ENCODE measurements at regions not wholly inside any gene's neighbourhood (a gene's known extent, or its start where the extent isn't known, plus 50 kb on each side); places are given as distances from the start of the nearest gene placed in this dataset.
"Not testable (repeated sequence)": the region's sequence is repeated elsewhere in the genome, so short reads cannot be mapped to it uniquely, and the experiment has no call there.

DNA sequence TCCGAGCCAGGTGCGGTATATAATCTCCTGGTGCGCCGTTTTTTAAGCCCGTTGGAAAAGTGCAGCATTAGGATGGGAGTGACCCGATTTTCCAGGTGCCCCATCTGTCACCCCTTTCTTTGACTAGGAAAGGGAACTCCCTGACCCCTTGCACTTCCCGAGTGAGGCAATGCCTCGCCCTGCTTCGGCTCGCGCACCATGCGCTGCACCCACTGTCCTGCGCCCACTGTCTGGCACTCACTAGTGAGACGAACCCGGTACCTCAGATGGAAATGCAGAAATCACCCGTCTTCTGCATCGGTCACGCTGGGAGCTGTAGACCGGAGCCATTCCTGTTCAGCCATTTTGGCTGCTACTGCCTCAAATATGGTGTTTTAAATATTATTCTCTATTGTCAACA, 198.0 kb downstream of the MEIS1 start:
- not testable (repeated sequence) for H3K27me3 ChIP-seq (ENCODE audit: control insufficient read depth, insufficient read depth, low read length); H3K4me1 ChIP-seq (ENCODE audit: control insufficient read depth, insufficient read depth, low read length); H3K27ac ChIP-seq (ENCODE audit: low read depth, low read length); H3K36me3 ChIP-seq (ENCODE audit: control insufficient read depth, insufficient read depth, low read length); H3K9ac ChIP-seq (ENCODE audit: low read depth, low read length); H3K4me3 ChIP-seq (ENCODE audit: low read depth, low read length)
- peaks cover 14% of the 10 kb centered on the region for H3K9me3 ChIP-seq (ENCODE audit: control insufficient read depth, insufficient read depth, low read length)

DNA sequence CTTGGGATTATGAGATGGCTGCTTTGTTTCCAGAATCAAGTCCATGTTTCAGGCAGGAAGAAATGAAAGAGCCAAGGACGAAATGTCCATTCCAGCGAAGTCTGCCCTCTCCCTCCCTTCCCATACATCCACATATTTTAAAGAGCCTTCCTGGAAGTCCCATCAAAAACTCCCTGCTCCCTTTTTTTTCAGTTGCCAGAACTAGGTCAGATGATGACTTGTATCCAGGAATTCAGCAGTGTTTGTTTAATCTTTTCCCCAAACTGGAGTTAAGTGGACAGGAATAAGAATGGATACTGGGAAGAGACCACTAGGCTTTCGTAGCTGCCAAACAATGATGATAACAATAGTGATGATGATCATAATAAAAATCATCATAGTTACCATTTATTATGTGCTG, 198.7 kb downstream of the MEIS1 start:
- H3K9ac ChIP-seq (ENCODE audit: low read depth, low read length): no peak overlapping the region
- no peak overlapping the region for H3K27ac ChIP-seq (ENCODE audit: low read depth, low read length)
- no peaks in the 10 kb centered on the region for H3K36me3 ChIP-seq (ENCODE audit: control insufficient read depth, insufficient read depth, low read length)
- peaks cover 14% of the 10 kb centered on the region for H3K9me3 ChIP-seq (ENCODE audit: control insufficient read depth, insufficient read depth, low read length)
- no peaks in the 10 kb centered on the region for H3K4me1 ChIP-seq (ENCODE audit: control insufficient read depth, insufficient read depth, low read length)
- no peaks in the 10 kb centered on the region for H3K27me3 ChIP-seq (ENCODE audit: control insufficient read depth, insufficient read depth, low read length)
- no peak overlapping the region for H3K4me3 ChIP-seq (ENCODE audit: low read depth, low read length)

DNA sequence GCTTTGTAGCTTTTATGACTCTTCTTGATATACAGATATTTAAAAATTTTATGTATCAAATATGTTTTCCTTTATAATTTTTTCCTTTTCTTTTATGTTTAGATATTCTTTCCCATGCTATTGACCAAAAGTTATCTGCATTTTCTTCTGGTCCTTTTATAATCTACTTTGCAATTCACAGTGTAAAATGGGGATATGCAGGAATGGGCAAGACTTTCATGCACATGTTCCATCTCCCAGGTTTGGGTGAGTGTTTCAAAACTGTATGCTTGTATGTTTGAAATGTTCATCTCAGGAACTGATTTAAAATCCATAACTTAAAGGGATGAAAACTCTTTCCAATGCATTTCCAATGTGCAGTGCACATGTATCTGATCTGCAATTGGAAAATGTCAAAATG, 199.9 kb downstream of the MEIS1 start:
- Histone ChIP-seq H3K27ac (ENCODE audit: low read depth, low read length) (no peak overlapping the region), H3K36me3 (ENCODE audit: control insufficient read depth, insufficient read depth, low read length) (no peaks in the 10 kb centered on the region), H3K27me3 (ENCODE audit: control insufficient read depth, insufficient read depth, low read length) (no peaks in the 10 kb centered on the region), H3K9ac (ENCODE audit: low read depth, low read length) (no peak overlapping the region), H3K4me3 (ENCODE audit: low read depth, low read length) (no peak overlapping the region), H3K9me3 (ENCODE audit: control insufficient read depth, insufficient read depth, low read length) (peaks cover 14% of the 10 kb centered on the region), H3K4me1 (ENCODE audit: control insufficient read depth, insufficient read depth, low read length) (no peaks in the 10 kb centered on the region)

DNA sequence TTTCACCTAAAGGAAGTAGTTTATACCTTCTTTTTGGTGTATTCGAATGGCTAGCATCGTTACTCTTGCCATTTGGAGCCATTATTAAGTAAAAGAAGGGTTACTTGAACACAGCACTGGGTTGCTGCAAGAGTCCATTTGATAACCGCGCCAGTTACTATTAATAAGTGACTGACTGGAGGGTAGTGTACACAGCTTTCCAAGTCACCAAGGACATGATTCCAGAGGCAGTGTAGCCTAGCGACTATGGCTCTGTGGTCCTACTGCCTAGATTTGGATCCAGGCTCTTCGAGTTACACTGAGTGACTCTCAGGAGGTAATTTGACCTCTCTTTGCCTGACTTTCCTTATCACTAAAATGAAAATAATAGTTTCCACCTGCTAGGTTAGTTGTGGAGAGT, 206.8 kb downstream of the MEIS1 start:
- no peaks in the 10 kb centered on the region for H3K4me1 ChIP-seq (ENCODE audit: control insufficient read depth, insufficient read depth, low read length)
- H3K4me3 ChIP-seq (ENCODE audit: low read depth, low read length): no peak overlapping the region

DNA sequence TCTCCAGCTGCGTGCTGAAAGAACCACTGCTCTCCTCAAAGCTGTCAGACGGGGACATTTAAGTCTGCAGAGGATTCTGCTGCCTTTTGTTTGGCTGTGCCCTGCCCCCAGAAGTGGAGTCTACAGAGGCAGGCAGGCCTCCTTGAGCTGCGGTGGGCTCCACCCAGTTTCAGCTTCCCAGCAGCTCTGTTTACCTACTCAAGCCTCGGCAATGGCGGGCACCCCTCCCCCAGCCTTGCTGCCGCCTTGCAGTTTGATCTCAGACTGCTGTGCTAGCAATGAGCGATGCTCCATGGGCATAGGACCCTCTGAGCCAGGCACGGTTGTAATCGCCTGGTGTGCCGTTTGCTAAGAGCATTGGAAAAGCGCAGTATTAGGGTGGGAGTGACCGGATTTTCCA, 213.2 kb downstream of the MEIS1 start:
- H3K27me3 ChIP-seq (ENCODE audit: control insufficient read depth, insufficient read depth, low read length); H3K36me3 ChIP-seq (ENCODE audit: control insufficient read depth, insufficient read depth, low read length); H3K27ac ChIP-seq (ENCODE audit: low read depth, low read length); H3K4me3 ChIP-seq (ENCODE audit: low read depth, low read length); H3K9me3 ChIP-seq (ENCODE audit: control insufficient read depth, insufficient read depth, low read length); H3K4me1 ChIP-seq (ENCODE audit: control insufficient read depth, insufficient read depth, low read length); H3K9ac ChIP-seq (ENCODE audit: low read depth, low read length): not testable (repeated sequence)

More for the DNA sequence above, 206.8 kb downstream of the MEIS1 start:
- H3K9me3 ChIP-seq (ENCODE audit: control insufficient read depth, insufficient read depth, low read length): no peaks in the 10 kb centered on the region
- H3K27ac ChIP-seq (ENCODE audit: low read depth, low read length): no peak overlapping the region
- no peaks in the 10 kb centered on the region for H3K36me3 ChIP-seq (ENCODE audit: control insufficient read depth, insufficient read depth, low read length)
- H3K27me3 ChIP-seq (ENCODE audit: control insufficient read depth, insufficient read depth, low read length): no peaks in the 10 kb centered on the region
- no peak overlapping the region for H3K9ac ChIP-seq (ENCODE audit: low read depth, low read length)

DNA sequence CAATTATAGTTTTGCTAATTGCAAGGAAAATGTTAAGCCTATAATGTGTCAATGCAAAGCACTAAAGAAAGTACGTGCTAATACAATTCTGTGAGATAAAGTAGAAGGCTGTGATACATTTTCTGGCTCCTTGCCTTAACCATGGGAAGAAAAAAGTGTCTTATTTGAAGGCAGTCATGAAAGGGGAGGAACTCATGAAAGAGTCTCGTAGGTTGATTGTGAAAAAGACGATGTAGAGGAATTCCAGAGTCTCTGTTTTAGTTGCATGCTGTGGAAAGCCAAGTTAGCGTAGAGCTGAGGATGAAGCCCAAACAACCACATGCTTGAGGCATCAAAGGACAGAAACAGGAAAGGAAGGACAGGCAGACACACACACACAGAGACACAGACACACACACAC, 214.1 kb downstream of the MEIS1 start:
- Histone ChIP-seq H3K9me3 (ENCODE audit: control insufficient read depth, insufficient read depth, low read length) (peaks cover 3% of the 10 kb centered on the region; the same call in 1 of the 2 replicates), H3K27ac (ENCODE audit: low read depth, low read length) (no peak overlapping the region), H3K36me3 (ENCODE audit: control insufficient read depth, insufficient read depth, low read length) (no peaks in the 10 kb centered on the region), H3K4me1 (ENCODE audit: control insufficient read depth, insufficient read depth, low read length) (no peaks in the 10 kb centered on the region), H3K4me3 (ENCODE audit: low read depth, low read length) (no peak overlapping the region), H3K9ac (ENCODE audit: low read depth, low read length) (no peak overlapping the region), H3K27me3 (ENCODE audit: control insufficient read depth, insufficient read depth, low read length) (no peaks in the 10 kb centered on the region)

DNA sequence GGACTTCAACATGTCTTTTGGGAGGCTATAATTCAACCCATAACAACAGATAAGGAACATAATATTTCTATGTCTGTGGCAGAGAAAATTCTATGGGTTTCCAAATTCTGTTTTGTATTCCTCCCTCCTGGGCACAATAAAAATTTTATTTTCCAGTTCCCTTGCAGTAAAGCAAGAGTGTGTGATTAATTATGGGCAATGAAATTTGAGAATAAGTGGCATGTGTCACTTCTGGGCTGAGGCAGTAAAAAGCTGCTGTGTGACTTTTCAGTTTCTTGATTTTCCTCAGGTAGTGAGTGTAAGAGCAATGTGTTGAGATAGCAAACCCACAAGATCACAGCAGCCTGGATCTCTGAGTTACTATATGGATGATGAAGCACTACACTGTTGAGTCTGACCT, 216.4 kb downstream of the MEIS1 start:
- H3K9ac ChIP-seq (ENCODE audit: low read depth, low read length): no peak overlapping the region
- H3K27ac ChIP-seq (ENCODE audit: low read depth, low read length): no peak overlapping the region
- H3K4me3 ChIP-seq (ENCODE audit: low read depth, low read length): no peak overlapping the region
- no peaks in the 10 kb centered on the region for H3K4me1 ChIP-seq (ENCODE audit: control insufficient read depth, insufficient read depth, low read length)
- no peaks in the 10 kb centered on the region for H3K36me3 ChIP-seq (ENCODE audit: control insufficient read depth, insufficient read depth, low read length)
- peaks cover 3% of the 10 kb centered on the region; the same call in 1 of the 2 replicates for H3K9me3 ChIP-seq (ENCODE audit: control insufficient read depth, insufficient read depth, low read length)
- H3K27me3 ChIP-seq (ENCODE audit: control insufficient read depth, insufficient read depth, low read length): no peaks in the 10 kb centered on the region

DNA sequence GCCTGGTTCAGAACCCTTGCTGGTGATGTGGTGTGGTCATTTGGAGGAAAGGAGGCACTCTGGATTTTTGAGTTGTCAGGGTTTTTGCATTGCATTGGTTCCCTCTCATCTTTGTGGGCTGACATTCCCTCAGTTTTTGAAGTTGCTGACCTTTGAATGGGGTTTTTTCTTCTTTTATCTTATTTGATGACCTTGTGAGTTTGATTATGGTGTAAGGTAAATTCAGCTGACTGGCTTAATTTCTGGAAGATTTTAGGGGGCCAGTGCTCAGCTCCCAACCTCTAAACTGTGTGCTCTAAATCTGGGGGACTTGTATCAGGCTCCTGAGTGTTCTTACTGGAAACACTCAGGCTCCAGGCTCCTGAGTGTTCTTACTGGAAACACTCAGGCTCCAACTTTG, 225.9 kb downstream of the MEIS1 start:
- no peaks in the 10 kb centered on the region for H3K4me1 ChIP-seq (ENCODE audit: control insufficient read depth, insufficient read depth, low read length)
- H3K4me3 ChIP-seq (ENCODE audit: low read depth, low read length): no peak overlapping the region
- H3K27ac ChIP-seq (ENCODE audit: low read depth, low read length): no peak overlapping the region
- H3K27me3 ChIP-seq (ENCODE audit: control insufficient read depth, insufficient read depth, low read length): no peaks in the 10 kb centered on the region
- no peaks in the 10 kb centered on the region for H3K36me3 ChIP-seq (ENCODE audit: control insufficient read depth, insufficient read depth, low read length)
- H3K9me3 ChIP-seq (ENCODE audit: control insufficient read depth, insufficient read depth, low read length): no peaks in the 10 kb centered on the region
- H3K9ac ChIP-seq (ENCODE audit: low read depth, low read length): no peak overlapping the region

DNA sequence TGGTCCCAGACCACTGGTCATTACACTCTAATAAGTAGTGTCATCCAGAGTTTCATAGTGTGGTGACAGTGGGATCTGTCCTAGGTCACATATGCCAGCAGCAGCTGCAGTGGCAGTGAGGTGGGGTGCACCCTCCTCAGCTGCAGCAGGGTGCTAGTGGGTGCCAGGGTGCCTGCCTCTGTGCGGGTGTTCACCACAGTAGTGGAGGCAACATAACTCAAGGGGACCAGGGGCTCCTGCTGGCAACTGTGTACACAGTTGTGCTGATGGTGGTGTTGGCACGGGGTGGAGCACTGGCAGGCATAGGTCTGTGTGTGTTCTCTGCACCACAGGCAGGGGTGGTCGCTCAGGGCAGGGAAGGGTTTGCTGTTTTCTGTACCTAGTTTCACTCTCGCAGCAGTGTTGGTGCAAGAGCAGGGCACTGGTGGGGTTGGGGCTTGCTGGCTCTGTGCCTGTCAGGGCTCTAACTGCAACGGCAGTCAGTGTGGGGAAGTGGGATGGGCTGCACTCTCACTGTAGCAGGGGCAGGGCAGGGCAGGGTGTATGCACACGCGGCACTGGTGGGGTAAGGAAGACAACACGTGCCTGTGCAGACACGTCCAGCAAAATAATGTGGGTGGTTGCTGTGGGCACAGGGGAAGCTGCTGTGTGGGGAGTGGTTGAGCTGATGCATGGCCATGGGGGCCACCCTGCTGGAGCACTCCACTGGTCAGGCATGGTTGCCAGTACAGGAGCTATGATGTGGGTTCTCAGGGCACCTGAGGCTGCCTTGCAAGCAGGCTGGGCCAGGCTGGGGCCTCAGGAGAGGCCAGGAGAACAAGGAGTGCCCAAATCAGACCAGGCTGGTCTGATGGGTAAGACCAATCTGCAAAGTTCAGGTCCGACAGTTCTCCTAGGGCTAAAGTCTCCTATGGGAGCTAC, 226.6 kb downstream of the MEIS1 start:
- Histone ChIP-seq H3K9me3 (ENCODE audit: control insufficient read depth, insufficient read depth, low read length) (no peaks in the 10 kb centered on the region), H3K4me3 (ENCODE audit: low read depth, low read length) (no peak overlapping the region), H3K4me1 (ENCODE audit: control insufficient read depth, insufficient read depth, low read length) (no peaks in the 10 kb centered on the region), H3K9ac (ENCODE audit: low read depth, low read length) (no peak overlapping the region), H3K27ac (ENCODE audit: low read depth, low read length) (no peak overlapping the region), H3K36me3 (ENCODE audit: control insufficient read depth, insufficient read depth, low read length) (no peaks in the 10 kb centered on the region), H3K27me3 (ENCODE audit: control insufficient read depth, insufficient read depth, low read length) (no peaks in the 10 kb centered on the region)

DNA sequence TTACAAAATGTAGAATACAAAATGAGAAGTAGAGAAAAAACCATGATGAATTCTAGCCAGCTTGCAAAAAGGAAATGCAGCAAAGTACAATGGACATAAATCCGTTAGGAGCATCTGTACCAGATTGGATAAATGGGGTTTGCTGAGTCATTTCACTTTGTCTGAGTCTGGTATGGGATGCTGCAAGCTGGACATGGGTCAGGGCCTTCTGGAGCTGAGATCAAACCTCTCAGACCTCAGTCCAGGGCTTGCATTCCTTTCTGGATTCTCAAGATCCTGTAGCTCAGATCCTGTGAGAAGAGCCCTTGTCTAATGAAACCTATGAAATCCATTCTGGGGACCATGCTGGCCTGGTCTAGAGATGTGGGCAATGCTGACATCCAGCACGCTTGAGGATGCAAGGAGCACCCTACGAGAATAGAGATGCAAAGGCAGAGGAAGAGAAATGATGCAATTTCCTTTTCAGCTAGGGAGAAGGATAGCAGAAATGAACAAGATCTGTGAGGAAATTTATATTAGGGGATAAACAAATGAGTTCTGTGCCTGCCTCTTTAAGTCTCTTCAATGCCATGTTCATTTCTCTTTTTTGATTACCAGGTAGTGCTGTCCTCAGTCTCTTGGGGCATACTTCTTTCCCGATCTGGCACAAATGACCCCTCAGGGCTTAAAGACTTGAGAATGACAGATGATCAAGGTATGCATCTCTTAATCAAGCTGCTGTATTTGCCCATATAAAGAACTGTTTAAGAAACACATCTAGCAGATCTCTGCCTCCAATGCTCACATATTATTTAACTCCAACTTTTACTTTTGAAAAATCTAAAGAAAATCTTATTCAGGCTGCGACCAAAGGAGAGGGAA, 230.4 kb downstream of the MEIS1 start:
- H3K27me3 ChIP-seq (ENCODE audit: control insufficient read depth, insufficient read depth, low read length): no peaks in the 10 kb centered on the region
- no peak overlapping the region for H3K27ac ChIP-seq (ENCODE audit: low read depth, low read length)
- peaks cover 12% of the 10 kb centered on the region for H3K4me1 ChIP-seq (ENCODE audit: control insufficient read depth, insufficient read depth, low read length)
- no peak overlapping the region for H3K4me3 ChIP-seq (ENCODE audit: low read depth, low read length)
- no peaks in the 10 kb centered on the region for H3K9me3 ChIP-seq (ENCODE audit: control insufficient read depth, insufficient read depth, low read length)
- H3K9ac ChIP-seq (ENCODE audit: low read depth, low read length): no peak overlapping the region
- no peaks in the 10 kb centered on the region for H3K36me3 ChIP-seq (ENCODE audit: control insufficient read depth, insufficient read depth, low read length)

DNA sequence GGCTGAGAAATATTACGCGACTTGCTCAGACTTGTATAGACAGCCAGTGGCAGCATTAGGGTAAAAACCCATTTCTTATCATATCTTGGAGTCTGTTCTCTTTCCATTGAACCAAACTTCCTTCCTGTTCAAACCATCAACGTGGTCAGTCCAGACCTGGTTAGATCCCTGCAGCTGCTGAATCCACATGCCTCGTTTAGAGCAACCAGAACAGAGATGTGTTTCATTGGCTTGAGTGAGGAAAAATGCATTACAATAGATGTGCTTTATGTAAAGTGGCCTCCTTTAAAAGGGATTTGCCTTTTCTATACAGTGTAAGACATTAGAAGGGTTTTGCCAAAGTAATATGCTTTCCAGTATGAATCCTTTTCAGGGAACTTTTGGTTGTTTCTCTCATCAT, 232.4 kb downstream of the MEIS1 start:
- no peaks in the 10 kb centered on the region for H3K36me3 ChIP-seq (ENCODE audit: control insufficient read depth, insufficient read depth, low read length)
- H3K9me3 ChIP-seq (ENCODE audit: control insufficient read depth, insufficient read depth, low read length): no peaks in the 10 kb centered on the region
- H3K9ac ChIP-seq (ENCODE audit: low read depth, low read length): no peak overlapping the region
- no peaks in the 10 kb centered on the region for H3K27me3 ChIP-seq (ENCODE audit: control insufficient read depth, insufficient read depth, low read length)
- no peak overlapping the region for H3K27ac ChIP-seq (ENCODE audit: low read depth, low read length)
- H3K4me3 ChIP-seq (ENCODE audit: low read depth, low read length): no peak overlapping the region
- peaks cover 12% of the 10 kb centered on the region for H3K4me1 ChIP-seq (ENCODE audit: control insufficient read depth, insufficient read depth, low read length)

Measured in HUES48 (cell line).